MCF 10A (cell line): ENCODE measurements at regions not wholly inside any gene's neighbourhood (a gene's known extent, or its start where the extent isn't known, plus 50 kb on each side); places are given as distances from the start of the nearest gene placed in this dataset.

ENCODE experiments used
- BruUV-seq: library from RNA; stranded (reverse); fragments of 400-500 nt; replicated peaks from 2 replicates; lab custom pipeline; 2021; lab: Mats Ljungman, UMichigan
- CTCF ChIA-PET: fragments of 300-600 bp; sonication (Branson Sonifier 250); formaldehyde crosslinking; extraction: SDS; loops from one replicate; lab custom pipeline; 2021; ENCODE audit warnings: antibody characterized with exemption, inconsistent platforms; lab: Yijun Ruan, JAX
- POLR2A ChIA-PET: fragments of 300-600, 350-650 bp; sonication (Branson Sonifier 250); formaldehyde crosslinking; extraction: SDS; loops from one replicate; lab custom pipeline; 2020; ENCODE audit warnings: antibody characterized with exemption, inconsistent platforms; lab: Yijun Ruan, JAX
- DNase-seq: peaks from one replicate; pipeline ENCODE4 v3.0.0-alpha.2; 2018; ENCODE audit not compliant: unreplicated experiment
- H3K27ac Mint-ChIP-seq: one replicate; pipeline ENCODE4 v1.8.0; 2022; ENCODE audit warnings: mild to moderate bottlenecking, low read depth, mixed read lengths; ENCODE audit not compliant: unreplicated experiment
- H3K27me3 Mint-ChIP-seq: one replicate; pipeline ENCODE4 v1.8.0; 2022; ENCODE audit warnings: mixed read lengths; ENCODE audit not compliant: insufficient read depth, unreplicated experiment
- H3K36me3 Mint-ChIP-seq: one replicate; pipeline ENCODE4 v1.8.0; 2022; ENCODE audit warnings: mild to moderate bottlenecking, moderate library complexity, mixed read lengths; ENCODE audit not compliant: insufficient read depth, unreplicated experiment
- H3K4me1 Mint-ChIP-seq: one replicate; pipeline ENCODE4 v1.8.0; 2022; ENCODE audit warnings: mixed read lengths; ENCODE audit not compliant: insufficient read depth, unreplicated experiment
- H3K4me3 Mint-ChIP-seq: one replicate; pipeline ENCODE4 v1.8.0; 2022; ENCODE audit warnings: mild to moderate bottlenecking, moderate library complexity, mixed read lengths; ENCODE audit not compliant: unreplicated experiment
- H3K9me3 Mint-ChIP-seq: one replicate; pipeline ENCODE4 v1.8.0; 2022; ENCODE audit warnings: mixed read lengths; ENCODE audit not compliant: unreplicated experiment
- intact Hi-C: fragments of 100-400 bp; cut with micrococcal nuclease; formaldehyde crosslinking; loops from 2 replicates; pipeline ENCODE4 v1.14.1; 2022
- TF ChIP-seq, protein P1 (sequence below): fragments of 200-600 bp; IDR thresholded peaks from one replicate; pipeline ENCODE4 v1.8.0; 2022; ENCODE audit warnings: antibody characterized with exemption, mild to moderate bottlenecking; ENCODE audit not compliant: unreplicated experiment

DNA sequence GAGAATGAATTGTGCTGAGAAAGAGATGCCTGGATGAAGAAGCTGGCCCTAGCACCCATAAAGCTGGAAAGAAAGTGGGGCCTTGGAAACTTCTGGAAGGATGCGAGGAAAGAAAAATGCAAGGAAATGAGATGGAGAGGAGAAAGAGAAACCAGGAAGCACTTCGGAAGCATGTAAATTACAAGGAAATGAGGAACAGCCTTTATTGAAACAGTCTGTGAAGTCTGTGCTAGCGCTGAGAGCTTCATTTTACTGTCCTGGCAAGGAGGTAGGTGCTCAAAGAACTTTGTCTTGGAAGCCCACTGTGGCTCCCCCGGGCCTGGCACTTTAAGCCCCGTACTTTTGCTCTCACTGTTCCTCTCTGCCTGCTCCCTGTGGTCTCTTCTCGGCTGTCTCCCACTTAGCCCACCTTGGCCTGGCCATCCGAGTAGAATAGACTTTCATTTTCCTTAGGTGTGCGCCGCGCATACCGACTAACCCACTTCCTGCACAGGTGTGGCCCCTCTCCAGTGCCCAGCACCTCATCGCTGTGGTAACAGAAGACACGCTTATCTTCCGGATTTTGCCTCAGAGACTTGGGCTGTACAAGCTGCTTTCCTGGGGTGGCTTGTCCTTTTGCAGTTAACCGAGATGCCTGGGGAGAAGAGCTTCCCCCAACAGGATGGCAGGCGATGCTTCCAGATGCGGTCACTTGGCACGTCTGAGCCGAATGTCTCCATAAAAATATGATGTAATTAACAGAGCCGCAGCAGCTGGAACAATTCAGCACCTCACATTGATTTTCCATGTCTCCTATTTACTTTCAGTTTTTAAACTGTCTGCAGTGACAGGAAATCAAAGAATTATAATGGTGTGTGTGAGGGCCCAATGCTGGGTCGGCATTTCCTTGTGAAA, 199.6 kb downstream of the HRH4 start:
- no peaks in the 10 kb centered on the region for H3K9me3 Mint-ChIP-seq
- ChIA-PET POLR2A (no interaction called here), CTCF (interaction anchor here (0.6 to 1.1 kb wide), 2 partner anchors 59 to 63 kb away, joined by 3 read pairs; no protein-coding TSS in a partner anchor)
- peaks cover 29% of the 10 kb centered on the region for H3K27me3 Mint-ChIP-seq
- H3K4me3 Mint-ChIP-seq = no peak overlapping the region
- no TSS peak for BruUV-seq
- intact Hi-C loops = no loop called here
- no peaks in the 10 kb centered on the region for H3K4me1 Mint-ChIP-seq
- DNase-seq = no peak
- no peaks in the 10 kb centered on the region for H3K36me3 Mint-ChIP-seq
- TF ChIP-seq, protein P1, sequence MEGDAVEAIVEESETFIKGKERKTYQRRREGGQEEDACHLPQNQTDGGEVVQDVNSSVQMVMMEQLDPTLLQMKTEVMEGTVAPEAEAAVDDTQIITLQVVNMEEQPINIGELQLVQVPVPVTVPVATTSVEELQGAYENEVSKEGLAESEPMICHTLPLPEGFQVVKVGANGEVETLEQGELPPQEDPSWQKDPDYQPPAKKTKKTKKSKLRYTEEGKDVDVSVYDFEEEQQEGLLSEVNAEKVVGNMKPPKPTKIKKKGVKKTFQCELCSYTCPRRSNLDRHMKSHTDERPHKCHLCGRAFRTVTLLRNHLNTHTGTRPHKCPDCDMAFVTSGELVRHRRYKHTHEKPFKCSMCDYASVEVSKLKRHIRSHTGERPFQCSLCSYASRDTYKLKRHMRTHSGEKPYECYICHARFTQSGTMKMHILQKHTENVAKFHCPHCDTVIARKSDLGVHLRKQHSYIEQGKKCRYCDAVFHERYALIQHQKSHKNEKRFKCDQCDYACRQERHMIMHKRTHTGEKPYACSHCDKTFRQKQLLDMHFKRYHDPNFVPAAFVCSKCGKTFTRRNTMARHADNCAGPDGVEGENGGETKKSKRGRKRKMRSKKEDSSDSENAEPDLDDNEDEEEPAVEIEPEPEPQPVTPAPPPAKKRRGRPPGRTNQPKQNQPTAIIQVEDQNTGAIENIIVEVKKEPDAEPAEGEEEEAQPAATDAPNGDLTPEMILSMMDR = no peak
- H3K27ac Mint-ChIP-seq = no peak overlapping the region

DNA sequence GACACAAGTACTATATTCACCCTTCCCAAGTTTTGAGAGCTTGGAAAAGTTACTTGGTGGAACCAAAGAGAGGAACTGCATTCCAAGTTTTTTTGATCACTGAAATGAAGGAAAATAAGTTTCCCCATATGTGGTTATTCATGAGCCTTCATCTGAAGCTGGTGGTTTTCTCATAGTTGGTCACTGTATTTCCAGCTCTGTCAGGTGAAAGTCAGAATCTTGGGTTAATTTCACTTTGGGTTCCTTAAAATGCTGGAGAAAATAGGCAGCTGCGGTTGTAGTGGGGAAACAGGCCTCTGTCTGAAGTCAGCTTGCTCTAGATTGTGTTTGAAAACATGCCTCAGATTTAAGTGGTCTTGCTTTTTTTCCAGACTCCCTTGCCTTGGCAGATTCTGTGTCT, 200.5 kb downstream of the HRH4 start:
- H3K27ac Mint-ChIP-seq = no peak overlapping the region
- ChIA-PET POLR2A (no interaction called here), CTCF (no interaction called here)
- no peak overlapping the region for H3K4me3 Mint-ChIP-seq
- no peaks in the 10 kb centered on the region for H3K4me1 Mint-ChIP-seq
- DNase-seq = no peak
- no TSS peak for BruUV-seq
- H3K27me3 Mint-ChIP-seq = peaks cover 29% of the 10 kb centered on the region
- no peaks in the 10 kb centered on the region for H3K36me3 Mint-ChIP-seq
- TF ChIP-seq, protein P1 = no peak
- H3K9me3 Mint-ChIP-seq = no peaks in the 10 kb centered on the region
- intact Hi-C loops = no loop called here

DNA sequence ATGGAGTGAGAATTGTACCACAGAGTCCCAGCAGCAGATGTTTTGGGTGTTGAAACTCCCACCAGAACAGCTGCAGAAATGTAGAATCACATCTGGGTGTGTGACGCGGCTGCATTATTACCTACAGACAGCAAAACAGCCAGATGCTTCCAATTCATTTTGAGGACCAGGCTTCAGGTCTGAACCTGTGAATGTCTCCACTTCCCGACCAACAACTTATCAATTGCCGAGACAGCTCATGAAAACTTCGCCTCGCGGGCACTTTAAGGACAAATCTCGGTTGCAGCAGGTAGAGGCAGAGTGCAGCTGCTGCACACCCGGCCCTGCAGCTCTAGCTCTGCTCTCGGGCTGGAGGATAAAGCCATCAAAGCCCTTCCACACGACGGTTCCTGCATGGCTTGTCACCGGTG, 202.0 kb downstream of the HRH4 start:
- POLR2A ChIA-PET = no interaction called here
- CTCF ChIA-PET = interaction anchor here (1.2 kb wide), 1 partner anchor 64 kb away, joined by 4 read pairs; no protein-coding TSS in a partner anchor
- peaks cover 42% of the 10 kb centered on the region for H3K27me3 Mint-ChIP-seq
- no peak overlapping the region for H3K4me3 Mint-ChIP-seq
- TF ChIP-seq, protein P1 = no peak
- no peak overlapping the region for H3K27ac Mint-ChIP-seq
- DNase-seq = no peak
- no TSS peak for BruUV-seq
- intact Hi-C loops = no loop called here
- H3K9me3 Mint-ChIP-seq = no peaks in the 10 kb centered on the region
- no peaks in the 10 kb centered on the region for H3K36me3 Mint-ChIP-seq
- no peaks in the 10 kb centered on the region for H3K4me1 Mint-ChIP-seq

DNA sequence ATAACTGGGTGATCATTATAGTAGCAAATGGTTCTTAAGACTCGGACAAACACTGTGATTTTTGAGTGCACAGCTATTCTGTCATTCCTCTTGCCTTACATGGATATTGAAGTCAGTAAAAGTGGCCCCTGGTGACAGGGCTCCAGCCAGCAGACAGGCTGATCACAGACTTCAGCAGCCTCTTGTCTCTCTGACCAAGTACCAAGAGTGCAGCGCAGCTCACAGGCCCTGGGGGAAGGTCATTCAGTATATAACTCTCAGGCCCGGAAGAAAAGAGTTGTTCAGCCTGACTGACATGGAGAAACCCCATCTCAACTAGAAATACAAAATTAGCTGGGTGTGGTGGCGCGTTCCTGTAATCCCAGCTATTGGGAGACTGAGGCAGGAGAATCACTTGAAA, 202.6 kb downstream of the HRH4 start:
- Mint-ChIP-seq H3K27ac (no peak overlapping the region), H3K36me3 (no peaks in the 10 kb centered on the region), H3K4me1 (no peaks in the 10 kb centered on the region), H3K27me3 (peaks cover 47% of the 10 kb centered on the region), H3K9me3 (no peaks in the 10 kb centered on the region), H3K4me3 (no peak overlapping the region)
- TF ChIP-seq, protein P1 = no peak
- no peak for DNase-seq
- intact Hi-C loops = no loop called here
- ChIA-PET CTCF (interaction anchor here (1.2 kb wide), 1 partner anchor 64 kb away, joined by 4 read pairs; no protein-coding TSS in a partner anchor), POLR2A (no interaction called here)
- BruUV-seq = no TSS peak
